GM21786 (cell line): ENCODE measurements at regions not wholly inside any gene's neighbourhood (a gene's known extent, or its start where the extent isn't known, plus 50 kb on each side); places are given as distances from the start of the nearest gene placed in this dataset.

ENCODE experiments used
- ATAC-seq: cut with Tn5 transposase; IDR thresholded peaks from one replicate; pipeline ENCODE4 v1.9.1; 2021; ENCODE audit not compliant: unreplicated experiment

DNA sequence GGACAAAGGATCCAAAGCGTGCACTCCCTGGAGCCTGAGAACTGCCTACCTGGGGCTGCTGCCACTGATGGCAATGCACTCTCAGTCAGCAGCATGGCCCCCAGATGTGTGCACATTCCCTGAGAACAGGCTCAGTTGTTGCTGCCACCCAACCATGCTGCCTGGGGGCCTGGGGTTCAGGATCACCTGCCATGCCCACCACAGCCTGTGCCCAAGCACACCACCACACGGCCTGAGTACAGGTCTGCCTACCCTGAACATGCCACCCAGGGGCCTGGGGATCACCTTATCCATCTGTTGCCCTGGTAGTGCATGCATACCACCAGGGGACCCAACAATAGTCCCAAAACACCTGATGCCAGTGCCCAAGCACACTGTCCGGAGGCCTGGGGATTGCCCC is 1174.5 kb downstream of the SORCS1 start:
- no peak for ATAC-seq

DNA sequence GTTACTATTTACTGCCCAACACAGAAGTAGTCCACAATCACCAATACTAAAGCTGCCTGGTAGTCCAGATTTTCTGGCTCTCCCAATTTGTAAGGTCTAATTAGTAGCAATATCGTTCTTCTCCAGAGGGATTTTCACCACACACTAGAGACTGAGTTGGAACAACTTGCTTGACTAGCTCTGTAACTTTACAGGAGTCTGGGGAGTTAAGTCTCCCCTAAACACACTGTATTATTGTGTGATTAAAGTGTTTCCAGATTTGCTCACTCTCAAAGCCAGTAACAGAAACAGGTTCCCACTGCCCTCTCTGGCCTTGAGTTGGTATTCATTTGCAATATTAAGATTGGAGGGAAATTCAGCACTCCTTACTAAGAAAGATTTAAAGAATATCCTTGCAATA is 1175.7 kb downstream of the SORCS1 start:
- no peak for ATAC-seq

DNA sequence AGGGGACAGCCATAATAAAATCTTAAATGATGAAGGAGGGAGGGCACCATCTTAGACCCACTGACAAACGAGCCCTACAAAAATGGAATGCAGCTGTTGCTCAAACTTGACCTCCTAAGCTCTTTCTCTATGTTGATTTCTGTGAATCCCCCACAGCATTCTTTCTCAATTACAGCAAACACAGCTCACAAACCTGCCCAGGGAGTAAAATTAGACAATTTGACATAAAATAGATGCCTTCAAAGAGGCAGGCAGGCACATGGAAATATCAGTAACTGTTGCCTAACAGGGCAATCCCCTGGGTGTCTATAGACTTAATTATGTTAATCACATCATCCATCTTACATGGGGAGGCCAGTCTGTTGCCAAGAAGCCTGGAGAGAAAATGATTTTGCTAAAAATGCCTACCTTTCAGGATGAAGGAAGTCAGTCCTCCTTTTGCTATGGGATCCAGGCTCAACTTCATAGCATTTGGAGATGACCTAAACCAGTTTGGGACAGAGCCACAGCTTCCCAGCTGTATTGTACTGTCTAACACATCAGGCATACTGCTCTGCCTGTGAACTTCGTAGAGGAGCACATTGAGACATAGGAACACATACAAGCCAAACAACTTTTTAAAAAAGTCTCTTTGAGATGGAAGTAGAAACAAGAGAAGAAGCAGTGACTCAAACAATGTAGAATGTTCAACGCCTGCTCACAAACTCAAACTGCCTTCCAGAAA is 1177.4 kb downstream of the SORCS1 start:
- ATAC-seq: no peak

DNA sequence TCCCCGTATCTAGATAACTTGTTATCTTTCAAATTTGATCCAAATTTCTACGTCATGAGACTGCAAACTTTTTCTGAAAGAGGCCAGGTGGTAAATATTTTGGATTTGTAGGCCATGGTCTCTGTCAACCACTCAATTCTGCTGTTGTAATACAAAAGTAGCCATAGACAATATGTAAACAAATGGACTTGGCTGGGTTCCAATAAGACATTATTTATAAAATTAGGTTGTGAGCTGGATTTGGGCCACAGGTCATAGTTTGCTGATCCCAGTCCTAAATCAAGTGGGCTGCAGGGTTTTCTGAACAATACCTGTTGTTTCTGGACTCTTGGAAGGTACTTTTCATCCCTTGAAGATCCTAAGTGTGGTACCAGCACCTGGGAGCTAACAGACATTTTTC is 1178.0 kb downstream of the SORCS1 start:
- ATAC-seq: no peak

DNA sequence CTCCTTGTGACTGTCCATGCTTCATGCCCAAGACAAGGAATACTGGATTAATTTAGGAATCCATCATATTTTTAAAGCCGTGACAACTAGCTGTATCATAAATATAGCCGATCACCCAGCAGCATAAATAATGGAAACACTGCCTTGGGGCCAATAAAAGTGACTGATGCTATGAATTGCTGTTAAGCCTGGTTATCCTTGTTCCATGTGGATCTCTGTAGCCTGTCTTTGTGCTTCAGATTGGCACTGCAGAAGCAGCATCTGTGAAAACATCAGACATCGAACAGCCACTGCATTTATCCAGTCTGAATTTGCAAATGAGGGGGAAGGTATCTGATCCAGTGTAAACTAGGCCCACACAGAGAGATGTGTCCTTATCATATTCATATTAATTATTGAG is 1181.8 kb downstream of the SORCS1 start:
- ATAC-seq: no peak

DNA sequence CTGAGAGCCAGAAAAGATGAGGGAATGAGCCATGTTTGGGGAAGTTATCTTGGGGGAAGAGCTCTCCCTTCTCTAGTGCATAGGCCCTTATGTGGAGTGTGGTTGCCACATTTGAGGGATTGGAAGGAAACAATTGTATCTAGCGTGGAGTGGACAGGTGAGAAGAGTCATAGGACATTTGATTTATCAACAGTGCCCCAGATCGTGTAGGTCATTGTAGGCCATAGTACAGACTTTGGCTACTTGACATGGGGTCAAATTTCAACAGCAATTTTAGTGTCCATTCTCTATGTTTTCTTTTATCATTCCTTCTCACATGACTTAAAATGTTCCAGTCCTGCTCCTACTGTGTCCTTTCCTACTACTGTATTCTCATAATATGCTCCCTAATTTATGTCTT is 1182.8 kb downstream of the SORCS1 start:
- ATAC-seq: no peak

DNA sequence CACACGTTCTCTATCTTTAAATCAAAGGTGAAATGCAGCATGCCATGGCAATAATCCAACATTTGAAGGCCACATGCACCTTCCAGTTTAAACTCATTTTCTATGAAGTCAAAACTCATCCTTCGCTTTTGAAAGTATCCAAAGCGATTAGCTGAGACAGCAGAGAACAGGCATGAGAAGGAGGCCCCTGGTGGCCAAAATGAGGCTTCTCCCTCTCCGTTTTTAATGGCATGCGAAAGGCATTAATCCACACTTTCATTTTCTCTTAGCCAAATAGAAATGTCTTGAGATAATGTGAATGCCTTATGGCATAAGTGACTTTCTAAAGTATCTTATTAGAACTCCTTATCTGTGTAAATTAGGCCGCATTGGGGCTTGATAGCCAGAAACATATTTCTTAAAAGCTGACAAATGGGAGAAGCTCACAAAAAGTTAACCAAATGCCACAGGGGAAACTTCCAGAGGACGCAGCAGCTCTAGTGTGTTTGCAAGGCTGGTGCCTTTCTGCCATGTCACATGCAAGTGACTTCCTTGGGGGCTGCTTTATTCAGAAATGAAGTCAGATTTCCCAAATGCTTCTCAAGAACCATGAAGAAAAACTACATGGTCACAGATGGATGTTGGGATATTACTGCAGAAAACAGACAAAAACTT is 1189.6 kb downstream of the SORCS1 start:
- ATAC-seq: peak; percentile 64

DNA sequence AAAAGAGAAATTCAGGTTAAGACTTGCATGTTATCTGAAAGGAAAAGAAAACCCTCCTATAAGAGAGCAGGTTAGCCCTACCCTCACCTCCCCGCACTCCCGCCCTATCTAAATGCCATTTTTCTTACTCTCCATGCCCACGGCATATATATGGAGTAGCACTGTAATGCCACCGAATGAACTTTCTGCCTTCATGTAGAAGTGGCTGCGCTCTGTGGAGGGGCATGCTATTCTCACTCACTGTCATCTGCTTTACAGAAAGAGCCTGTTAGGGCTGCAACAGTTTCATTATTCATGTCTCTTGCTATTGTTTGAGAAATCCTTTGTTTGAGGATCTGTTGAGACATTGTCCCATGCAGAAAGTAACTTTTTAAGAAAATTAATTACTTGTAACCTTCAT is 1190.6 kb downstream of the SORCS1 start:
- no peak for ATAC-seq

DNA sequence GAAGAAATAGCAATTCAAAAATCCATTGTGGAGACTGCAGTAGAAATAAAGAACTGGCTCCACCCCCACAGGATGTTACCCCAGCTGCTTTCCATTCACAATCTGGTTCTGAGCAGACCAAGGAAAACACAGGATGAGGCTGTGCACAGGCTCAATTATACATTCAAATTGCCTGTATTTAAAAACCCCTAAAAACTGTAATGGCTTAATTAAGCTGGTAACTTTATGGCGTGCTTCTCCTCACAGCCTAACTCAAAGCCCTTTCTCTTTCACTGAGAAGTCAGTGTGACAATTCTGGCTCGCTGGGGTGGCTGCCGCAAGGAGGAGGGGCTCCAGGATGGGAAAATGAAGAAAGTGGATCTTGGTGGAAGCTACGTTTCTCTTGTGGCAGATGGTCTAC is 1191.1 kb downstream of the SORCS1 start:
- ATAC-seq: no peak

DNA sequence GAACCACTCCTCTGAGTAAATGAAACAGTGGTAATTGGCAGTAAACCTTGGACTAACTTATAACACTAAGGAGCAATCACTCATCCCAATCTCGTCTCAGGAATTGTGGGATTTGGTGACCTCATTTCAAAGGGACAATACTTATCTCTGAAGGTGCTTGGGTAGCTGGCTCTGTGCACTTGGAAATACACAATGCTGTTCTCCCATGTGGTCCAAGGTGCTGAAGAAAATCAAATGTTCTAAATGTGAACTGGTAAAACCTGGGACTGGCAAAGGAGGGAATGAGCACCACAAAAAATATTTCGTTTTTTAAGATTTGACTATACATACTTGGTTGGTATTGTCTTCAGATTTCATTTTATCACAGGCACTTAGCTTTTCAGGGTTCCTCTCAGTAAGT is 1193.0 kb downstream of the SORCS1 start:
- no peak for ATAC-seq

DNA sequence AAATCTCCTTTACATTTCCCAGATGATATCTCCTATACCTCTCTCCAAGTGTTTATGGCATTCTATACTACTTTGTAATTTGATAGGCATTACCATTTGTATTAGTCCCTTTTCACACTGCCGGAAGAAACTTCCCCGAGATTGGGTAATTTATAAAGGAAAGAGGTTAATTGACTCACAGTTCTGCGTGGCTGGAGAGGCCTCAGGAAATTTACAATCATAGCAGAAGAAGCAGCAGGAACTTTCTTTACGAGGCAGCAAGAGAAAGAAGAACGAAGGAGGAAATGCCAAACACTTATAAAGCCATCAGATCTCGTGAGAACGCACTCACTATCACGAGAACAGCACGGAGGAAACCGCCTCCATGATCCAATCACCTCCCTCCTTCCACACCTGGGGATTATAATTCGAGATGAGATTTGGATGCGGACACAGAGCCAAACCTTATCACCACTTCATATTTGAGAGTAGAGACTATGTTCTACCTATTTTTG is 1194.6 kb downstream of the SORCS1 start:
- ATAC-seq: no peak

DNA sequence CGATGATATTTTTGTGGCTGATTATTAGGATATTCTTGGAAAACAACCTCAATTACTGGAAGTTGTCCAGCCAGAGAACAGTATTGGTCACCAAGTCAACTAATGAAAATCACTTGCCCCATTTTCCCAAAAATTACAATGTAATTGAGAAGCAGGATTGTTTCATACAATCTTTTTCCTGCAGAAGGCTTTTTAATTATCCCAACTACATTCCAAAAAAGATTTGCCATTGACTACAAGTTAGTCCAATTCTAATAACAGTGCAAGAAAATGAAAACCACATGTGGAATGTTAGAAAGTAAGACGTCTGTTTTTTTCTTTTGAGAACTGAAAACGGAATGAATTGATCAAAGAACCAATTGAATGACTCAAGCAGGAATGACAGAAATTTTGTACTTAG is 1195.8 kb downstream of the SORCS1 start:
- ATAC-seq: no peak

DNA sequence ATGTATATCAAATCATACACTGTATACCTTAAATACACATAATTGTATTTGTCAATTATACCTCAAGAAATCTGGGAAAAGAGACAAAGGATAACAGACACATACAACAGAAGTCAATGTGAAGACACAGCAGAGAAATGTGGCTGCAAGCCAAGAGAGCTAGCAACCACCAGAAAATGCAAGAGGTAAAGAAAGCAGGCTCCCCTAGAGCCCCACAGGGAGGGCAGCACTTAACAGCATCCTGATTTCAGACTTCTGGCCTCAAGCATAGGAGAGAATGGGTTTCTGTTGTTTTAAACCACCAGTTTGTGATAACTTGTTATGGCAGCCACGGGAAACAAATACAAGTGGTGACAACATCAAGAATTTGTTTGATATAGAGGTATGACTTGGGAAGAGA is 1197.2 kb downstream of the SORCS1 start:
- no peak for ATAC-seq

DNA sequence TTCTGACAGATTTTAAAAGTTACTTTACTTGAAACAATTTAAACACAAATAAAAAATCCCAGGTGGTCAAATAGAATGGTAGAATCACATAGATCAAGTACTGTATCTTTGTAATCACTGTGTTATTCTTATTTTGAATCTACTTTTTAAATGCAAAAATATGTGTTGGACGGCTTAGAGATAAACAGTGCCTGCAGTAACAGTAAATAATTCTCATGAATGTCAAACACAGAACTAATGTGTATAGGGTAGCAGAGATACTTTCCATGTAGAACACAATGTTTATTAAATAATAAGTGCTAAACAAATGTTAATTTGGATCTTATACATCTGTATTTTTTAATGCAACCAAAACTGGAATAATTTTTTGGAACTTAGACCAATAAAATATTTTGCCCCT is 1199.4 kb downstream of the SORCS1 start:
- no peak for ATAC-seq

DNA sequence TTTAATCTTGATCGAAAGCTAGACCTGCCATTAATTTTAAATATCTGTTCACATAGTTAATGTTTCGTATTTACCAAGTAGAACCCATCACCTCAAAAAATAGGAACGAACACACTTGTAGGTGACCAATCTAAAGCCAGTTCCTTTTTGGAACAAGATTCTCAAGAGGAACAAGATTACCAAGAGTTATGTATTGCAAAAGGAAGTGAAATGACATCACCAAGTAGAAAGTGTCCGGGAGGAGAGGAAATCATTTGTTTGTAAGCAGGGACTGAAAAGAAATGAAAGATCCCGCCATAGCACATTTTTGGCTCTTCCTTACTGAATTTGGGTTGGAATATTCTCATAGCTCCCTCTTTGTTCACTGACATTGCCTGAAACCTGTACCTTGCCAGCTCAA is 1200.5 kb downstream of the SORCS1 start:
- ATAC-seq: no peak

DNA sequence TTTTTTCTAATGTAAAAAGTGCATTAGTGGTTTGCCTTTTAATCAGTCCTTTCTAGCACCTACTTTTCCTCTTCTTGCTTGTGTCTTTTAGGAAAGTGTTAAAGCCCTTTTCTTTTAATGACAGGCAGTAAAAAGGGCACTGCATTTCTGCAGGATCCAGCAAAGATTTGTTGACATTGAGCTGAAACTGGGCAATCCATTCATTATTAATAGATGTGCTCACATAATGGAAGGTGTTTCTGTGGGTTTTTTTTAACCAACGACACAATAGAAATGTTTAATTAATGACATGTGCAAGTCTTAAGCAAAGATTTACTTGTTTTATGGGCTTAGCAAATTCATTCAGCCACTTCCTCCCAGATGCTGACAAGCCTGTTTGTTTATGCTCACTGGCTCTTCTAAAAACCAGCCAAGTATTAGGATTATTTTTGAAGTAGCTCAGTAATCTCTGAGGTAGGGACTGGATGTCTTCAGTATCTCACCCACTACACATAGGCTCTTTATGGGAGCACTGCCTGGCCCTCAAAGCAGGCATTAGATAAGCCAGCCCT is 1201.1 kb downstream of the SORCS1 start:
- ATAC-seq: no peak

DNA sequence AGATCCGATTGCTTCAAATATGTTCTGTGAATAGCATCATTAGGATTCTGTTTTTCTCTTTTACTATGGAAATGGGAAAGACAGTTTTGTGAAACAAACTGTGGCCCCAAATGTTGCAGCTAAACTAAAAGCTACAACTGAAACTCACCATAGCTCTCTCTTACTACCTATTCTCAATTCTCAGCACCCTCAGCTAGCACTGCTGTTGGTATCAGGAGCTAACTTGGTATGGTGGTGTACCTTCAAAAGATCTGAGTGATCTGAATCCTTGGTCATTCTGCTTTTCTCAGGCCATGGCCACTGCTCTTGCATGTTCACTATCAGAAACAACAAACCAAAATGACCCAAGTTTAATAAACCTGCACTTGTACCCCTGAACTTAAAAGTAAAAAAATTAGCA is 1208.0 kb downstream of the SORCS1 start:
- no peak for ATAC-seq

DNA sequence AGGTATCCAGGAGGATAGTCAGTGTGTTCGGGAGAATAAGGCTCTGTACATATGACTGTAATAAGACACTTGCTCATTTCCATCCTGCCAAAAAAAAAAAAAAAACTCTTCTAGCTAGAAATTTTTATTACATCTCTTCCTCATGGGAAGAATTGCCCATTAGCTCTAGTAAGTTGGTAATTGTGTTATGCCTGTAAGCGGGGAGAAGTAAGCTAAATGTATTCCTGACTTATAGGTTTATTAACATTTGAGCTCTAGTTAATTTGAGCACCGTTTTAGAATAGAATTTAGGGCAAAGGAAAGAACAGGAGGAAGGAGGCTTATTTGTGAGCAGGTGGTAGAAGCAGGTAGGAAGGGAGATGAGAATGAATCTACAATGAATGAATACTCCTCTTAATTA is 1210.6 kb downstream of the SORCS1 start:
- no peak for ATAC-seq

DNA sequence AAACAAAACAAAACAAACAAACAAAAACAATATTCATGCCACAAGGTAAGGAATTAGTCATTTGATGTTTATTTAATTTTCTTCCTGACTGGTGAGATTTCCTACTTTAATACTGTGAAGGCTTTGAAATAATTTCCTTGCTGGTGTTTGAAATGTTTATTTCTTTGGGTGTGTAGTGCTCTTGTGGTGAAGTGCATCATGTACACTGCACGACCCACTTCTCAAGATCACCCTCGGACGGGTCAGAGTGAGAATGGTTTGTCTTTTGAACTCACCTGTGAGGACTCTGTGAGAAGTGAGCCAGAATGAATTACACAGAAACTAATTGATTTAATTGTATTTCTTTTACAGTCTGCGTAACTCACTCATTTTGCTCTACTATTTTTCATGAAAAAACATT is 1211.5 kb downstream of the SORCS1 start:
- no peak for ATAC-seq

DNA sequence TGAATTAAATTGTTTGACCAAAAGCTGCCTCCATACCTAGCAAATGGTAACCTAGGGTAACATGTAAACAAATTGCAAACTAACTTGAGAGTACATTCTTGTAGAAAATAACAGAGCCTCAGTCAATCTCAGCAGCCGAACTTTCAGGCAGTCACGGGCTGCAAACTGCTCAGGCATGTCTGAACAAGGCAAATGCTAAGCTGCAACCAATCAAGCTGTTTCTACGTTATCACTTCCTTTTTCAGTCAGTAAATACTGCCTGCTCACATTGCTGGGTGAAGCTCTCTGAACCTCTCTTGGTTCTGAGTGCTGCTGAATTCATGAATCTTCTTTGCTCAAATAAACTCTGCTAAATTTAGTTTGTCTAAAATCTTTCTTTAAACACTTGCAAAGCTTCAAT is 1212.4 kb downstream of the SORCS1 start:
- peak; percentile 93 for ATAC-seq

DNA sequence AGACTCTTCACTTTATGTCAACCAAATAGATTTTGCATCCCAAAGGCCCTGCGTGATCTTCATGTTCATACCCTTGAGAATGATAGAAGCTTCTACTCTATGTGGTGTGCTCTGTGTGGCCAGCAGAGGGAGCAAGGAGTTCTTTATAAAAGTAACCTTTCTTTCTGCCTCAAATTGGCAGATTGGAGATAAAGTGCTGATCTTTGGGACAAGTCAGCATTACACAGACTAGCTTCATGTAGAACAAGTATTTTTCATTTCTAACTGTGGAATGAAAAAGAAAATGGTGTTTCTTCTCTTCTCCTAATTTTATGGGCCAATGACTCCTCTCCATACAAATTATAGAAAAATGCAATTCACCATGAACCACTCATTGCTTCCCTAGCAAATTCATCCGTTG is 1214.1 kb downstream of the SORCS1 start:
- ATAC-seq: peak; percentile 40

DNA sequence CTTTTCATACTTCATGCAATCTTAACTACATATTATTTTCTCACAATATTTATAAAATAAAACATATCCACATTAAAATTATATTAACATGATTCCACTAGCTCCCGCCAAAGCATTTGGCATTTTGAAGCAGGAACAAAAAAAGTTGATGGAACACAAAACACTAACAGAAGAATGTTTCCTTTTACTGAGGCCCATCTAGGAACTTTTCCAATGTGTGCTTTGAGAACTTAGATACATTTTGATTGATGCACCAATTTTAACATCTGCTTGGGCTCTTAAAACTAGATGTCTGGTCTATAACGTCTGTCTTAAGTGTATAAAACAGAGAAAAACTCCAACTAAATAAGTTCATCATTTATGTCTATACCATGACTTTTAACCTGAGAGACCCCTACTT is 1214.8 kb downstream of the SORCS1 start:
- no peak for ATAC-seq
